Effector memory CD8-positive, alpha-beta T cell (primary cell): ENCODE measurements at regions not wholly inside any gene's neighbourhood (a gene's known extent, or its start where the extent isn't known, plus 50 kb on each side); places are given as distances from the start of the nearest gene placed in this dataset.

Experiments used
- ATAC-seq: fragments of 150-1000 bp; cut with Tn5 transposase; replicated peaks from 2 replicates; pipeline ENCODE4 v1.10.0; 2021; ENCODE audit warnings: mild to moderate bottlenecking, moderate library complexity
- DNase-seq, 3 experiments: peaks; one replicate each; pipeline ENCODE4 v3.0.0; 2021
- H3K27ac Mint-ChIP-seq, 2 donors: one replicate each; pipeline ENCODE4 v1.8.0; 2022; ENCODE audit warnings: mild to moderate bottlenecking in 2 of 2, mixed read lengths in 2 of 2, moderate library complexity in 2 of 2
- H3K27me3 Mint-ChIP-seq, 2 donors: one replicate each; pipeline ENCODE4 v1.8.0; 2022; ENCODE audit warnings: mixed read lengths in 2 of 2
- H3K36me3 Mint-ChIP-seq: one replicate; pipeline ENCODE4 v1.8.0; 2022; ENCODE audit warnings: mild to moderate bottlenecking, moderate library complexity, mixed read lengths; ENCODE audit not compliant: insufficient read depth
- H3K4me1 Mint-ChIP-seq, 2 donors: one replicate each; pipeline ENCODE4 v1.8.0; 2022; ENCODE audit warnings: low read depth in 2 of 2, mixed read lengths in 2 of 2
- H3K4me3 Mint-ChIP-seq, 2 donors: one replicate each; pipeline ENCODE4 v1.8.0; 2022; ENCODE audit warnings: mild to moderate bottlenecking in 2 of 2, mixed read lengths in 2 of 2, moderate library complexity in 2 of 2
- H3K9me3 Mint-ChIP-seq, 2 donors: one replicate each; pipeline ENCODE4 v1.8.0; 2022; ENCODE audit warnings: mixed read lengths in 2 of 2

DNA sequence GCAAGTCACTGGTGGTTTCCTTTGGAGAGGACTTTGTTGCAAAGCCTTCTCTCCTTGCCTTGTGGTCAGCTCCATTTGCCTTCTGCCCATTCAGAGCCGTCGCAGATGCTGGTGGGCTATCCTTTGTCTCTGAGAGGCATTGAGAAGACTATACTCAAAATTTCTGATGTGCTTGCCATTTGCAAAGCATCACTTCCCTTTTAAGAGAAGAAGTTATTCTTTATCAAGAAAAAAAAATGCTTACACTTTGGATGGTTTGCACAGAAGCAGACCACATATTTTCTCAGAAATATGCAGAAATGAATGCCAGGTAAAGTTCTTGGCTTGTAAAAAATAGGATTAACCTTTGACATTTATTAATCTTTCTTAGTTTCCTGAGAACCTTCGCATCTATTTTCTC is 195.8 kb upstream of the KLF4 start:
- H3K27ac Mint-ChIP-seq, result no peak overlapping the region
- ATAC-seq (no peak), DNase-seq (no peak)
- no peaks in the 10 kb centered on the region for H3K27me3 Mint-ChIP-seq
- H3K4me3 Mint-ChIP-seq, result no peak overlapping the region
- H3K36me3 Mint-ChIP-seq, result peaks cover 4% of the 10 kb centered on the region
- peaks cover 3 to 7% of the 10 kb centered on the region in 2 donors for H3K9me3 Mint-ChIP-seq
- H3K4me1 Mint-ChIP-seq, result no peaks in the 10 kb centered on the region

DNA sequence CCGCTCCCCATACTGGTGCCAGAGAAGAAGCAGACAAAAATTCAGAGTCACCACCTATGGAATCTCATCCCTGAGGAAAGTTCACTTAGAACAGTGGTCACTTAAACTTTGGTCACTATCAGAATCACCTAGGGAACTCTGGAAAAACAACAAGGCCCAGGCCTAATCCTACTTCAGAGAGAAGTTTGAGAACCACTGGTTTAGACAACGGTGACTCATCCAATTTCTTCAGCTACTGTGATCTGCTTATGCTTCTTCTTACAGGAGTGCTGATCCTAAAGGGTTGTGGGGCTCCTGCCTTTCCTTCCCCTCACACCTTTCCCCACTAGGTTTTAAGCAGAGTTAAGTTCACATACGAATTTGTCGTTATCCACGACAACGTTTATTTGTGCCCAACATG is 194.7 kb upstream of the KLF4 start:
- Mint-ChIP-seq H3K9me3 (peaks cover 0 to 7% of the 10 kb centered on the region in 2 donors), H3K4me3 (no peak overlapping the region), H3K27ac (no peak overlapping the region), H3K4me1 (no peaks in the 10 kb centered on the region), H3K27me3 (no peaks in the 10 kb centered on the region), H3K36me3 (peaks cover 4% of the 10 kb centered on the region)
- ATAC-seq (no peak), DNase-seq (no peak)

DNA sequence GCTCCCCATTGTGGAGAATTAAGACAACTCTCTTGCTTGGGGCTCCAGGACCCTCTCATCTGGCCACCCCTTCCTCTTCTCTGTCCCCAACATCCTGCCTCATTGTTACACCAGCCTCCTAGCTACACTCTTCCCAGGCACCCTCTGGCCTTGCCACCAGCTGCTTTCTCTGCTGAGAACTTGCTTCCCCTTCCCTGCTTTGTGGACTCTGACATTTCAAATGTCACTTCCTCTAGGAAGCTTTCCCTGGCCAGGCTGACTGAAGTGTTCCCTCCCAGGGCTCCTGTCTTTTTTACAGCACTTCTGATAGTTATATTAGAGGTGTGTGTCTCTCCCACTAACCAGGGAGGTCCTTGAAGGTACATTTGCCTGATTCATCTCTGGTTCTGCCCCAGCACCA is 194.0 kb upstream of the KLF4 start:
- peaks cover 1 to 7% of the 10 kb centered on the region in 2 donors for H3K9me3 Mint-ChIP-seq
- no peak for ATAC-seq
- no peak for DNase-seq
- no peaks in the 10 kb centered on the region for H3K27me3 Mint-ChIP-seq
- H3K4me1 Mint-ChIP-seq, result no peaks in the 10 kb centered on the region
- no peak overlapping the region for H3K27ac Mint-ChIP-seq
- H3K36me3 Mint-ChIP-seq, result peaks cover 4% of the 10 kb centered on the region
- H3K4me3 Mint-ChIP-seq, result no peak overlapping the region

DNA sequence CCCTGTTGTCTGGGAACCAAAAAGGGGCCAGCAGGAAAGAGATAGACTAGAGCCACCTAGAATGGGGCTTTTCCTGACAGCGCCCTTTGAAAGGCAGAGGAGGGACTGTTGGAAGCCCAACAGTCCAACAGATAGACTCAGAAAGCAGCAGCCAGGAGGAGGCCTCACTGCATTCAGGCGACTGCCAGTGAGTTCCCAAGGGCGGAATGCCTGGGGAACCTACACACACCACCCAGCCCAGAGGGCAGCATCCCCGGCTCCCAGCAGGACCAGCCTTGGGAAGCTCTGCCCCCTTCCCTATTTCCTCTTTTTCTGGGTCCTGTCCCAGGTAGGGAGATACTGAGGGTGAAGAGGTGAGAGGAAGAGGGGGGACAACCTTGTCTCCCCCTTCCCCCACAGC is 192.4 kb upstream of the KLF4 start:
- Mint-ChIP-seq H3K9me3 (peaks cover 0 to 3% of the 10 kb centered on the region in 2 donors), H3K27me3 (no peaks in the 10 kb centered on the region), H3K4me3 (no peak overlapping the region), H3K4me1 (no peaks in the 10 kb centered on the region), H3K36me3 (peaks cover 4% of the 10 kb centered on the region), H3K27ac (no peak overlapping the region)
- ATAC-seq (no peak), DNase-seq (no peak)

DNA sequence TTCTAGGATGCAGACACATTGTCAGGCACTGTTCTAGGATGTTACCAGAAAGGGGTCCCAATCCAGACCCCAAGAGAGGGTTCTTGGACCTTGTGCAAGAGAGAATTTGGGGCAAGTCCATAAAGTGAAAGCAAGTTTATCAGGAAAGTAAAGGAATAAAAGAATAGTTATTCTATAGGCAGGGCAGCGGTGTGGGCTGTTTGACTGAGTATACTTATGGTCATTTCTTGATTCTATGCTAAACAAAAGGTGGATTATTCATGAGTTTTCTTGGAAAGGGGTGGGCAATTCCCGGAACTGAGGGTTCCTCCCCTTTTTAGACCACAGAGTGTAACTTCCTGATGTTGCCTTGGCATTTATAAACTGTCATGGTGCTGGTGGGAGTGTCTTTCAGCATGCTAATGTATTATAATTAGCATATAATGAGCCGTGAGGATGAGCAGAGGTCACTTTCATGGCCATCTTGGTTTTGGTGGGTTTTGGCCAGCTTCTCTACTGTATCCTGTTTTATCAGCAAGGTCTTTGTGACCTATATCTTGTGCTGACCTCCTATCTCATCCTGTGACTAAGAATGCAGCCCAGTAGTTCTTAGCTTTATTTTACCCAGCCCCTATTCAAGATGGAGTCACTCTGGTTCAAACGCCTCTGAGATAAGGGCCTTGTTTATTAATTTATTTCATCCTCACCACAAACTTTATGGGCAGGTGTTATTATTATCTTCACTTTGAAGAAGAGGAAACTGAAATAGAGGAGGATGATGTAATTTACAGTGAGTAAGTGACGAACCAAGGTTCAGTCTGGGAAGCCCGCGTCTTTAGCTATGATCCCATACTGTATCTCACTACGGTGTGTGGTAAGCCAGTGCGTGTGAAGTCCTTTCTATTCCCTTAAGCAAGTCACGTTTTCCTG is 186.0 kb upstream of the KLF4 start:
- ATAC-seq (no peak), DNase-seq (no peak)
- Mint-ChIP-seq H3K9me3 (peaks cover 0 to 3% of the 10 kb centered on the region in 2 donors), H3K36me3 (no peaks in the 10 kb centered on the region), H3K27me3 (no peaks in the 10 kb centered on the region), H3K4me3 (no peak overlapping the region), H3K4me1 (no peaks in the 10 kb centered on the region), H3K27ac (no peak overlapping the region)

DNA sequence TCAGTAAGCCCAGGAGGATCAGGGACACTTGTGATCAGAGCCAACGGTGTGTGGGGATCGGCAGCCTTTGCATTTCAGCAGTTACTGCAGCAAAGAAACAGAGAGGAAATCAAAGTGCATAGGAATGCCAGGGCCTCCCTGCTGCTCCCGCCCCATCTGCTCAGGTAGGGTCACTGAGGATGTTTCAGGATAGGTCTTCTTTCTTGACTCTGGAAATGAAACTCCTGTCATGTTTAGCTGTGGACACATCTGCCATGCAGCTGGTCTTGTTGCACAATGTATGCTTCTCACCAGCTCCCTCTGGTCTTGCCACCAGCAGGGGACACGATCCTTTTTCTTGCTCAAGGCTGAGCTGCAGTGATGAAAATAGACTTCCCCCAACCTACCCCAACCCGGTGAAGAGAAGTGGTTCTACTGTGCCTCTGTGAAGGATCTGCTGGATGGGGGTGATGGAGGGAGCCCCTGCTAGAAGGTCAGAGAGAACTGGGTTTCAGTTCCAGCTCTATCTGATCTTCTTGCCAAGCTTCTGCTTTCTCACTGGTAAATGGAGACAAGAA is 185.2 kb upstream of the KLF4 start:
- Mint-ChIP-seq H3K4me1 (no peaks in the 10 kb centered on the region), H3K36me3 (no peaks in the 10 kb centered on the region), H3K9me3 (peaks cover 0 to 3% of the 10 kb centered on the region in 2 donors), H3K4me3 (no peak overlapping the region), H3K27ac (no peak overlapping the region), H3K27me3 (no peaks in the 10 kb centered on the region)
- DNase-seq (no peak), ATAC-seq (no peak)

DNA sequence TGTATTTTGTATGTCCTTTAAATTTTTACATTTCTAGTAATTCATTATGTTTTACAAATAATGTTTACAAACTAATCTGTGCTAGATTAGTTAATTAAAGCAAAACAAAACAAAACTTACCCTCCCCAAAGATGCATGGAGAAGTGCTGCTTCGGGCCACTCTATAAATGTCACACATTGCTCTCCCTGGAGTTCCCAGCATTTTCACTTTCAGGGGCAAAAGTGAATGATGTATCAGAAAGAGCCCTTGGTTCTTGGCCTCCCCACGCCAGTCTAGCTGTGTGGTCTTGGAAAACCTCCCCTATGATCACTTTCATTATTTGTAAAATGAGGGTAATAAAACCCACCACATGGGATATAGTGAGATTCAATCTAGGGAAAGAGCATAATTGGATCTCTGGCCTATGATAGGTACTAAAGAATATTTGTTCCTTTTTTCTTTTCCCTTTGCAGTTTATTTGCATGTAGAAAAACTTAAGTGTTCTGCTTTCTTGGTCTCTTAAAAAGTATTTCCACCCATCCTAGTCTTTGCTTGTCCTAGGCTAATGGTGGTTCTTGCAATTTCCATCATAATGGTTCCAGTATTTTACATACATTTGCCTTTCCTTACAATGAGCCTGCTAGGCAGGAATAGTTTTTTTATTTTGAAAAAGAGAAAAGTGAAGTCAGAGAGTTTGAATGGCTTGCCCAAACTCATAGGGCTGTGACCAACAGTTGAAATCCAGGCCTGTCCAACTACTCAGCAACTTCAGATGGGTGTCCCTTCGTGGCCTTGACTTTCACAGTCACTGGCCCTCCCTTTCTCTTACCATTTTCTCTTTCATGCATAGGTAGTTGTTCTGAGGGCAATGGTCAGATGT is 184.5 kb upstream of the KLF4 start:
- H3K27ac Mint-ChIP-seq, result no peak overlapping the region
- no peaks in the 10 kb centered on the region for H3K36me3 Mint-ChIP-seq
- no peaks in the 10 kb centered on the region for H3K4me1 Mint-ChIP-seq
- H3K27me3 Mint-ChIP-seq, result no peaks in the 10 kb centered on the region
- ATAC-seq (no peak), DNase-seq (no peak)
- peaks cover 0 to 3% of the 10 kb centered on the region in 2 donors for H3K9me3 Mint-ChIP-seq
- H3K4me3 Mint-ChIP-seq, result no peak overlapping the region

DNA sequence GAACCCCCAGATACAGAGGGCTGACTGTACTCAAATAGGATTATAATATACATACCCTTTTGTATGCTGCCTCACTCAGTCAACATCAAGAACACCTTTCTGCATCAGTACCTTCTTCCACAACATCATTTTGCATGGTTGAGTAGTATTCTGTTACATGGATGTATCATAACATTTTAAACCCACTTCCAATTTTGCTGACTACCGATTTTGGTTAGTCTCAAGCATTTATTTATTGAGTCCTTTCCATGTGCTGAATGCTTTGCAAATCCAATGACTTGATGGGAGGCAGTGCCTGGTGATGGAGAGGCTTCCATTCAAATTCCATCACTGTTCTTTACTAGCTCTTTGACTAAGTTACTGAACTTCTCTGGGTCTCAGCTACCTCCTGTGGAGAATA is 182.0 kb upstream of the KLF4 start:
- DNase-seq (no peak), ATAC-seq (no peak)
- Mint-ChIP-seq H3K27me3 (no peaks in the 10 kb centered on the region), H3K4me3 (no peak overlapping the region), H3K9me3 (peaks cover 0 to under 1% of the 10 kb centered on the region in 2 donors), H3K27ac (no peak overlapping the region), H3K36me3 (no peaks in the 10 kb centered on the region), H3K4me1 (no peaks in the 10 kb centered on the region)

DNA sequence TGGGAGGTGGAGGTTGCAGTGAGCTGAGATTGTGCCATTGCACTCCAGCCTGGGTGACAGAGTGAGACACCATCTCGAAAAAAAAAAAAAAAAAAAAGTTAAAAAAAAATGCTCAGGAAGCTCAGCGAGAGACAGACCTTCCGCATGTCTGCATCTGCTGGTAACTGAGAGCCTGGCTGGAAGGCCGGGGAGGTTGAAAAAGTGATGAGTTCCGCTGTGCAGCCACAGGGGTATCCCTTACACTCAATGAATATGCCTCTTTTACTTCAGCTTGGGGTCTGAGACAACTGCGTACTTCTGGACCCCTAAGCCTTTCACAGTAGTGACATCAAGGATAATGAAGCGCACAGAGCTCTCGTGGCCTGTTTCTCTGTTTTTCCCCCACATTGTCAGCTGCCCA is 179.9 kb upstream of the KLF4 start:
- Mint-ChIP-seq H3K36me3 (no peaks in the 10 kb centered on the region), H3K27me3 (no peaks in the 10 kb centered on the region), H3K9me3 (peaks cover 5 to 8% of the 10 kb centered on the region in 2 donors), H3K4me1 (no peaks in the 10 kb centered on the region), H3K4me3 (no peak overlapping the region), H3K27ac (no peak overlapping the region)
- ATAC-seq (no peak), DNase-seq (no peak)

DNA sequence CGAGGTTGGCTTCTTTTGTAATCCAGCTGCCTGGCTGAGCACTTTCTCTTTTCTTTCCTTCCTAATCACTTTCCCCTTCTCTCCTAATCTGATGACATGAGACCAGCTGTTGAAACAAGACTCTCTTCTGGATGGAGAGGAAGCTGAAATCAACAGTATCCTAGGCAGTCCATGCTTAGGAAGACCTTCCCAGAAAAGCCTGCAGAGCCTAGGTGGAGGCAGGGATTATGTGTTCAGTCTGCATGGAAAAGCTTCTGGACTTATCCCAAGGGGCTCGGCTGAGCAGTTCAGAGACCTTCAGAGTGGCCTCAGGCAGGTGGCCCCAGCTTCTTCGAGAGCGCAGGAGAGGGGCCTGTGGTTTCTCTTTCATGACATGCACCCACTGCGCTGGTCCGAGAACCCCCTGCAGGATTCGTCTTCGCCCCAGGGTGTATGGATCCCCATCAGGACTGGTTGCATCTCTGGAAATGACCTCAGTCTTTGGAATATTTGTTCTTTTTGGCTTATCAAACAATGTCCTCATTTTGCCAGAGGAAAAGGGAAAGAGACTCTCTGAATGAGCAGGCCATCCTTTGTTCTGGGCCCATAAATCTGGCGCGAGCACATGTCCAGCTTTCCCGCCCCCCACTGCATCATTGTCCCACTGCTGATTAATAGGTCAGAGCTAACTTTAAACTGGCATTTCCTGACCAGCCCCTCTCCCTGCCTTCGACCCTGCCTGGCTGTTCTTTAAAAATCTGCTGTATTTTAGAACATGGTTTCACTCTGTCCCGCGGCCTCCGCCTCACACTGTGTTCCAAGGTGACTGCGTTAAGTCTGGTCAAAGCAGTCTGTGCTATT is 177.9 kb upstream of the KLF4 start:
- no peaks in the 10 kb centered on the region for H3K36me3 Mint-ChIP-seq
- DNase-seq (no peak), ATAC-seq (no peak)
- H3K27me3 Mint-ChIP-seq, result no peaks in the 10 kb centered on the region
- H3K27ac Mint-ChIP-seq, result no peak overlapping the region
- H3K4me1 Mint-ChIP-seq, result no peaks in the 10 kb centered on the region
- peaks cover 5 to 8% of the 10 kb centered on the region in 2 donors for H3K9me3 Mint-ChIP-seq
- H3K4me3 Mint-ChIP-seq, result no peak overlapping the region

DNA sequence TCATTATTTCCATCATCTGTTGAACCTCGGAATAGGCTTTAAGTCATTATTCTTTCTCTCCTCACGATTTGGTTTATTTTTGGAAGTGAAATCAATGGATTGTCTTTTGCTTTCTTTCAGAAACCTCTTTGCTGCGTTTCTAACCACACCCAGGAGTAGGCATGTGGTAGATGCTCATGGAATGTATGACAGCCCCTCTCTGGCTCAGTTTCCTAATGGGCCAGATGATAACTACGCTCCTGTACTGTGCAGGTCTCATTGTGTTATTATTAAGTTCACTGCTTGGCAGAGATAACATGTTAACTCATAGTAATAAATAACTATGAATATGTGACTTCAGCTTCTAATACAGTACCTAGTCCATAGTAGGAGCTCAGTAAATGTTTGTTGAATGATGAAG is 175.5 kb upstream of the KLF4 start:
- H3K36me3 Mint-ChIP-seq, result no peaks in the 10 kb centered on the region
- ATAC-seq, result no peak
- H3K4me3 Mint-ChIP-seq, result no peak overlapping the region
- H3K9me3 Mint-ChIP-seq, result peaks cover 5 to 8% of the 10 kb centered on the region in 2 donors
- H3K27ac Mint-ChIP-seq, result no peak overlapping the region
- H3K27me3 Mint-ChIP-seq, result no peaks in the 10 kb centered on the region
- no peaks in the 10 kb centered on the region for H3K4me1 Mint-ChIP-seq
- no peak for DNase-seq

DNA sequence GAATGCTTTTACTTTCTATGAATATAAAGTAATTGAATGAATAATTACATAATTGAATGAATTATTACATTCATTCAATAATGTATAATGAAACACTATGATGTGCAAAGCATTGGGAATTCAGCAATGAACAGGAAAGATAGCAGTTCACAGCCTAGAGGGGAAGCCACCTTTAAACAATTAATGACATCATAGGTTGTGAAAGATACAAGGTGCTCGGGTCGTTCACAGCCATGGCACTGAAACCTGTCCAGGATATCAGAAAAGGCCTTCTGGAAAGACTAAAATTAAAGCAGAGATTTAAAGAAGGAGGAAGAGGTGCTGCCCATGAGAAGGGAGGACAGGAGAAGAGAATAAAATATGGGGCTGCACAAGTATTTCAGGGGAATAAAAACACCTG is 171.4 kb upstream of the KLF4 start:
- H3K9me3 Mint-ChIP-seq, result peaks cover 1 to 7% of the 10 kb centered on the region in 2 donors
- no peaks in the 10 kb centered on the region for H3K36me3 Mint-ChIP-seq
- DNase-seq (no peak), ATAC-seq (no peak)
- H3K27ac Mint-ChIP-seq, result no peak overlapping the region
- no peak overlapping the region for H3K4me3 Mint-ChIP-seq
- H3K27me3 Mint-ChIP-seq, result no peaks in the 10 kb centered on the region
- no peaks in the 10 kb centered on the region for H3K4me1 Mint-ChIP-seq

DNA sequence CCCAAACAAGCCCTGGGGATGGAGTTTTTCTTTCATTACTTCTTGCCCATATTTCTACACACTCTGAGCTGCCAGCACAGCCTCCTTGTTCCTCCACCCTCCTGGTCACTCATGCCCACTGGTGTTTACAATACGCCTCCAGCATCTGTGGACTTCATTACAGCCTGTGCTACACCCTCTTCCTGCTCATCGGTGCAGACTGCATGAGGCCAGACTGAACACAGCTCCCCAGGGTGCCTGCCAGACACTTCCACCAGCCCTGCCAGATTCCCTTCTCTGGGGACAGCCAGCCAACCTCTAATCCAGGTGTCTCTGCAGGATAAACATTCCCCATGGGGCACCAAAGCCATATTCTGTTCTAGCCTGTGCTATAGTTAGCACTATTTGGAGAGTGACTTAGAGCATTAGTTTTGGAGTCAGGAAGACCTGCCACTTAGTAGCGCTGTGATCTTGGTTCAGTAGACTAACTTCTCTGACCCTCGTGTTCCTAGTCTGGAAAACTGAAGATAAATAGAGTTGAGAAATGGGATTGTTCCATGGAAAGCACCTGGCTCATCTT is 163.8 kb upstream of the KLF4 start:
- peaks cover 0 to 3% of the 10 kb centered on the region in 2 donors for H3K9me3 Mint-ChIP-seq
- no peak for ATAC-seq
- H3K36me3 Mint-ChIP-seq, result no peaks in the 10 kb centered on the region
- no peak overlapping the region for H3K4me3 Mint-ChIP-seq
- DNase-seq, result no peak
- no peaks in the 10 kb centered on the region for H3K27me3 Mint-ChIP-seq
- no peak overlapping the region for H3K27ac Mint-ChIP-seq
- H3K4me1 Mint-ChIP-seq, result no peaks in the 10 kb centered on the region
